Fibroblast of lung (primary cell): ENCODE measurements at regions not wholly inside any gene's neighbourhood (a gene's known extent, or its start where the extent isn't known, plus 50 kb on each side); places are given as distances from the start of the nearest gene placed in this dataset.

Experiments
- DNase-seq, 2 donors: peaks; one replicate each; pipeline versions ENCODE4 v3.0.0 to v3.0.0-alpha.2; 2010; ENCODE audit warnings: low read depth in 2 of 2
- H2AFZ ChIP-seq: 2 replicates; pipeline ENCODE4 v1.5.1; 2012; ENCODE audit warnings: low read length, control low read depth, inconsistent platforms
- H3K27ac ChIP-seq: 2 replicates; pipeline ENCODE4 v1.5.1; 2011; ENCODE audit warnings: low read length, control low read depth; ENCODE audit not compliant: insufficient read depth
- H3K27me3 ChIP-seq: 2 replicates; pipeline ENCODE4 v1.5.1; 2011; ENCODE audit warnings: mild to moderate bottlenecking, low read length; ENCODE audit not compliant: control insufficient read depth, insufficient read depth
- H3K36me3 ChIP-seq: 2 replicates; pipeline ENCODE4 v1.5.1; 2011; ENCODE audit warnings: low read length; ENCODE audit not compliant: control insufficient read depth, insufficient read depth
- H3K4me1 ChIP-seq: 2 replicates; pipeline ENCODE4 v1.5.1; 2011; ENCODE audit warnings: low read length; ENCODE audit not compliant: control insufficient read depth, insufficient read depth; ENCODE audit errors: extremely low read depth
- H3K4me2 ChIP-seq: 2 replicates; pipeline ENCODE4 v1.5.1; 2011; ENCODE audit warnings: low read length, control low read depth; ENCODE audit not compliant: insufficient read depth; ENCODE audit errors: extremely low read depth
- H3K4me3 ChIP-seq, 4 experiments: fragments of 200-600 bp in 1 of 4; sonication (generic) in 1 of 4; replicated peaks in 1 of 4; 2 replicates each; pipeline ENCODE4 v1.5.1; 2011 to 2016; ENCODE audit warnings: low read length in 4 of 4, low read depth in 3 of 4, mild to moderate bottlenecking in 3 of 4, control low read depth in 2 of 4, inconsistent platforms in 1 of 4, mixed read lengths in 1 of 4; ENCODE audit not compliant: insufficient read depth in 1 of 4; ENCODE audit errors: control extremely low read depth in 1 of 4
- H3K79me2 ChIP-seq: 2 replicates; pipeline ENCODE4 v1.5.1; 2012; ENCODE audit warnings: mild to moderate bottlenecking, low read length, inconsistent platforms; ENCODE audit not compliant: control insufficient read depth, insufficient read depth
- H3K9ac ChIP-seq: 2 replicates; pipeline ENCODE4 v1.5.1; 2011; ENCODE audit warnings: mild to moderate bottlenecking, low read length, control low read depth; ENCODE audit not compliant: insufficient read depth
- H3K9me3 ChIP-seq: 2 replicates; pipeline ENCODE4 v1.5.1; 2012; ENCODE audit warnings: low read depth, low read length; ENCODE audit not compliant: control insufficient read depth, insufficient read depth
- H4K20me1 ChIP-seq: 2 replicates; pipeline ENCODE4 v1.5.1; 2011; ENCODE audit warnings: low read length; ENCODE audit not compliant: control insufficient read depth, insufficient read depth; ENCODE audit errors: extremely low read depth
- CTCF ChIP-seq, 2 donors: IDR thresholded peaks in 1 of 2; conservative IDR thresholded peaks in 1 of 2; 1 replicate in 1 of 2; 2 replicates in 1 of 2; pipeline ENCODE4 v1.5.1; 2011 to 2012; ENCODE audit warnings: low read length in 2 of 2, control low read depth in 1 of 2, inconsistent platforms in 1 of 2, low read depth in 1 of 2, mild to moderate bottlenecking in 1 of 2
- EZH2 ChIP-seq: IDR thresholded peaks from 2 replicates; pipeline ENCODE4 v1.5.1; 2012; ENCODE audit warnings: low read length, control low read depth, mild to moderate bottlenecking; ENCODE audit errors: missing control alignments

DNA sequence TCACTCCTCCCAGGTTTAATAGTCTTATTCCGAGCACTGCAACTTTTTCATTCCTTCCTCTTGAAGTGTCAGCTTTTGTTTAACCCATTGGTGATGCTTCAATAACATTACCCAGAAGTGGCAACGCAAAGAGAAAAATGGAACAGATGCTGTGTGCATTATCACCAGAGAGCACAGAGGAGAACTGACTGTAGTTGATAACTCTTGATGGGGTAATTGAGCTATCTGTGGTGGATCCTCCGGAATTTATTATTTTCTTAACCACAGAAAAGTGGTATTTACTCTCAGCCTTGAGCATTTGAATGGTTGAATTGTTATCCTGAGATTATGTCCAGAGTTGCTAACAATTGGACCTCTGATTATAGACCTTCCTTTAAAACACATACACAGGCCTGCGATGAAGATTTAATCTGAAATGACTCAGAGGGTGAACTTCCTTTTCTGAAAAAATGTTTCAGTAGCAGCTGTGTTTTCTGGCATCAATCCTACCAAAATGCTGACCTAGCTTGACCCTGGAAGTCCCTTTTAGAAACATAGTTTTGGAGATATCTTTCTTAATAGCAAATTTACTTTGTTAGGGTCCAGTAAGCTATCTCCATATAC lies 1584.4 kb upstream of the LRRTM3 start:
- Histone ChIP-seq H3K4me2 (no peak overlapping the region), H3K79me2 (no peaks in the 10 kb centered on the region), H3K4me1 (no peaks in the 10 kb centered on the region), H2AFZ (no peak overlapping the region), H3K27me3 (no peaks in the 10 kb centered on the region), H4K20me1 (no peaks in the 10 kb centered on the region), H3K27ac (no peak overlapping the region), H3K4me3 (no peak overlapping the region), H3K9me3 (no peaks in the 10 kb centered on the region), H3K9ac (no peak overlapping the region), H3K36me3 (no peaks in the 10 kb centered on the region)
- peak; percentile 67 to 71 for DNase-seq
- TF ChIP-seq EZH2 (no peak), CTCF (conservative IDR thresholded peaks at IDR 0.05 in 1 of 2, IDR thresholded peaks at IDR 0.05 in 1 of 2; ENCODE audit: low read depth in 1 of 2, low read length in 2 of 2) (no peak)

DNA sequence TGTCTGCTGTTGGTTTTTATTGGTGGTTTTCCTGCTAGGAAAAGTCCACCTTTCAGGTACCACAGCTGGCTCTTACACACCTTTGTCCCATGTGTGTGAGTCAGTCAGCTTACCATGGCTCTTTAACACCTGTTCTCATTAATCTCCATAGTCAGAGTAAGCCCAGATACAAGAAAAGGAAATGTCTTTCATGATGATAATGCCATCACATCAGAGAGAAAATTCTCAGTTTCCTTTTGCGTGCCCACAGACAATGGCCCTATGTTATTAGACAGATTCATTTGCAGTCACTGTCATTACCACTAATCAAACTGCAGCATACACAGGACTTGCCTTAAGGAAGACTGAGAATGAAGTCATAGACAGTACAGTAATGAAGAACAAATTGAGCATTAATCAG lies 1583.6 kb upstream of the LRRTM3 start:
- H3K36me3 ChIP-seq, result no peaks in the 10 kb centered on the region
- H3K4me2 ChIP-seq, result no peak overlapping the region
- H3K27me3 ChIP-seq, result no peaks in the 10 kb centered on the region
- no peak overlapping the region for H3K9ac ChIP-seq
- no peak overlapping the region for H2AFZ ChIP-seq
- H3K4me1 ChIP-seq, result no peaks in the 10 kb centered on the region
- H4K20me1 ChIP-seq, result no peaks in the 10 kb centered on the region
- TF ChIP-seq EZH2 (no peak), CTCF (conservative IDR thresholded peaks at IDR 0.05 in 1 of 2, IDR thresholded peaks at IDR 0.05 in 1 of 2; ENCODE audit: low read depth in 1 of 2, low read length in 2 of 2) (no peak)
- no peak overlapping the region for H3K27ac ChIP-seq
- H3K4me3 ChIP-seq, result no peak overlapping the region
- DNase-seq, result no peak
- H3K9me3 ChIP-seq, result no peaks in the 10 kb centered on the region
- H3K79me2 ChIP-seq, result no peaks in the 10 kb centered on the region

DNA sequence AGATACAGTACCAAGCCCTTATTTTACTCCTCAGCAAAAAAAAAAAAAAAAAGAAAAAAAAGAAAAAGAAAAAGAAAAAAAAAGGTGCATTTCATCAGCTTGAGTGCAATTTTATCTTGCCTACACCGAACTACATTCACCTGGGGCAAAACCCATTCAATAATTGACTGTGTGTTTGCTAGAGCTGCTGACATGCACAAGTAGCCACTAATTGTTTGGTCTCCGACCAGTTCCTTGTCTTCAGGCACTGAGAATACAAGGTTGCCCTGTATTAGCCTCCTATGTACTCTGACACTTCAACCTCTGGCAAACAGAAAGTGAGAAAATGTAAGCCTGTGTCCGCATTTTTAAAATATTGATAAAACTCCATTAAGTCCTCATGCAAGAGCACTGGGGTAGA lies 1579.4 kb upstream of the LRRTM3 start:
- Histone ChIP-seq H3K79me2 (no peaks in the 10 kb centered on the region), H3K27me3 (no peaks in the 10 kb centered on the region), H3K9me3 (no peaks in the 10 kb centered on the region), H3K36me3 (no peaks in the 10 kb centered on the region), H3K4me1 (no peaks in the 10 kb centered on the region), H4K20me1 (no peaks in the 10 kb centered on the region), H3K9ac (no peak overlapping the region), H3K4me3 (no peak overlapping the region), H2AFZ (no peak overlapping the region), H3K4me2 (no peak overlapping the region), H3K27ac (no peak overlapping the region)
- TF ChIP-seq EZH2, result no peak
- TF ChIP-seq CTCF (conservative IDR thresholded peaks at IDR 0.05 in 1 of 2, IDR thresholded peaks at IDR 0.05 in 1 of 2; ENCODE audit: low read depth in 1 of 2, low read length in 2 of 2), result no peak
- DNase-seq, result no peak
